ENCODE measurements at regions not wholly inside any gene's neighbourhood (a gene's known extent, or its start where the extent isn't known, plus 50 kb on each side); places are given as distances from the start of the nearest gene placed in this dataset.

- Mint-ChIP-seq H3K9me3 (no peaks in the 10 kb centered on the region), H3K4me3 (peak overlapping the region; percentile 32; the same call in 1 of the 2 replicates), H3K27me3 (ENCODE audit: insufficient read depth) (no peaks in the 10 kb centered on the region), H3K36me3 (ENCODE audit: low read depth) (no peaks in the 10 kb centered on the region), H3K27ac (peak overlapping the region; percentile 88), H3K4me1 (ENCODE audit: low read depth) (peaks cover 77% of the 10 kb centered on the region)
- DNase-seq: peak; percentile 96
- no peak for TF ChIP-seq CTCF (IDR thresholded peaks at IDR 0.05)
Measured at GRCh38 chrX:45710081-45710801, 509.6 kb upstream of the DIPK2B start.

GRCh38 chrX:45709381-45709780, 508.7 kb upstream of the DIPK2B start:
- peaks cover 77% of the 10 kb centered on the region for H3K4me1 Mint-ChIP-seq (ENCODE audit: low read depth)
- no peak for TF ChIP-seq CTCF (IDR thresholded peaks at IDR 0.05)
- no peaks in the 10 kb centered on the region for H3K9me3 Mint-ChIP-seq
- H3K27ac Mint-ChIP-seq: peak overlapping the region; percentile 88
- no peaks in the 10 kb centered on the region for H3K27me3 Mint-ChIP-seq (ENCODE audit: insufficient read depth)
- H3K36me3 Mint-ChIP-seq (ENCODE audit: low read depth): no peaks in the 10 kb centered on the region
- peak overlapping the region; percentile 32; the same call in 1 of the 2 replicates for H3K4me3 Mint-ChIP-seq
- peak; percentile 53 for DNase-seq

GRCh38 chrX:45699158-45699557, 498.5 kb upstream of the DIPK2B start:
- peaks cover 11% of the 10 kb centered on the region for H3K9me3 Mint-ChIP-seq
- H3K27me3 Mint-ChIP-seq (ENCODE audit: insufficient read depth): no peaks in the 10 kb centered on the region
- DNase-seq: peak; percentile 45
- H3K27ac Mint-ChIP-seq: peak overlapping the region; percentile 95
- peaks cover 25% of the 10 kb centered on the region; the same call in 1 of the 2 replicates for H3K36me3 Mint-ChIP-seq (ENCODE audit: low read depth)
- peaks cover 39% of the 10 kb centered on the region for H3K4me1 Mint-ChIP-seq (ENCODE audit: low read depth)
- H3K4me3 Mint-ChIP-seq: no peak overlapping the region; the same call in 1 of the 2 replicates
- no peak for TF ChIP-seq CTCF (IDR thresholded peaks at IDR 0.05)

- Mint-ChIP-seq H3K4me3 (peak overlapping the region; percentile 51), H3K4me1 (ENCODE audit: low read depth) (peaks cover 36% of the 10 kb centered on the region), H3K36me3 (ENCODE audit: low read depth) (peaks cover 26% of the 10 kb centered on the region; the same call in 1 of the 2 replicates), H3K27me3 (ENCODE audit: insufficient read depth) (no peaks in the 10 kb centered on the region), H3K9me3 (peaks cover 8% of the 10 kb centered on the region), H3K27ac (peak overlapping the region; percentile 94)
- TF ChIP-seq CTCF (IDR thresholded peaks at IDR 0.05): no peak
- peak; percentile 71 for DNase-seq
Measured at GRCh38 chrX:45697591-45697990, 496.9 kb upstream of the DIPK2B start.

GRCh38 chrX:45696736-45697135, 496.1 kb upstream of the DIPK2B start:
- no peak for DNase-seq
- no peaks in the 10 kb centered on the region for H3K27me3 Mint-ChIP-seq (ENCODE audit: insufficient read depth)
- peaks cover 36% of the 10 kb centered on the region for H3K4me1 Mint-ChIP-seq (ENCODE audit: low read depth)
- H3K9me3 Mint-ChIP-seq: peaks cover 6% of the 10 kb centered on the region
- H3K36me3 Mint-ChIP-seq (ENCODE audit: low read depth): peaks cover 22% of the 10 kb centered on the region; the same call in 1 of the 2 replicates
- no peak for TF ChIP-seq CTCF (IDR thresholded peaks at IDR 0.05)
- peak overlapping the region; percentile 94 for H3K27ac Mint-ChIP-seq
- no peak overlapping the region for H3K4me3 Mint-ChIP-seq

Data from HFFc6 (cell line).